GM19240 (cell line): ENCODE measurements at regions not wholly inside any gene's neighbourhood (a gene's known extent, or its start where the extent isn't known, plus 50 kb on each side); places are given as distances from the start of the nearest gene placed in this dataset.
"Not testable (repeated sequence)": the region's sequence is repeated elsewhere in the genome, so short reads cannot be mapped to it uniquely, and the experiment has no call there.

ENCODE experiments used
- DNase-seq: peaks from one replicate; pipeline ENCODE4 v3.0.0; 2011; ENCODE audit warnings: low spot score; ENCODE audit not compliant: insufficient read length

DNA sequence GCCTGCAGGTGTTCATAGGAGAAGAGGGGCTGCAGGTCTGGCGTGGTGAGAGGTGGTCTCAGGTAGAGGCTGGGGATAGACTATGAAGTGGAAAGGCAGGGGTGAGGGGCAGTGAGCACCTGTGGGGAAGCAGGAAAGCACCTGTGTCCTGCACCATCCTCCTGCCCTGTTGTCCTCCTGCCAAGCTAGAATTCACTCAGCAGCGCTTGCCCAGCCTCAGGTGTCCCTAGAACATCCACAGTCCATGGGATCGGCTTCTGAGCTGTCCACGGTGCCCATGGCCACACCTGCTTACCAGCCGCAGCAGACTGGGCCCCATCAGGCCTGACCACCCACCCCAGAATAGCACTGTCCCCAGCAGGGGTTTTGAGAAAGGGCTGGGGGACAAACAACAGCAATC is 456.2 kb upstream of the SULF2 start:
- no peak for DNase-seq

DNA sequence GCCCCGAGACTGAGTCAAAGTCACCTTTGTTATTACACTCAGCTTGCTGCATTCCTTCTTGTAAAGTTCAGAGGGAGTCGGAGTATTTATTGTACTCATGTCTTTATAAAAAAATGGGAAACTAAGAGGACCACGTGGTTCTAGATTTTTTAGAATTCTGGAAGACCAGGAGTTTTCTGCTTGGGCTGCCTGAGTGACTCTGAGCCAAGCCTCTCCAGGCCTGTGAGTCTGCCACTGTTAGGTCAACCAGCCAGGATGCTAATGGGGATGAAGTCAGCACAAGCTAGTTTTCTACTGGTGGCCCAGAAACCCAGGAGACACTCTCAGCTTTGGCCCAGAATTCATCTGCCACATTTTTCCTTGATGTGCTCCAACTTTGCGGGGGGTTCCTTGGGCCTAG is 453.5 kb upstream of the SULF2 start:
- no peak for DNase-seq

DNA sequence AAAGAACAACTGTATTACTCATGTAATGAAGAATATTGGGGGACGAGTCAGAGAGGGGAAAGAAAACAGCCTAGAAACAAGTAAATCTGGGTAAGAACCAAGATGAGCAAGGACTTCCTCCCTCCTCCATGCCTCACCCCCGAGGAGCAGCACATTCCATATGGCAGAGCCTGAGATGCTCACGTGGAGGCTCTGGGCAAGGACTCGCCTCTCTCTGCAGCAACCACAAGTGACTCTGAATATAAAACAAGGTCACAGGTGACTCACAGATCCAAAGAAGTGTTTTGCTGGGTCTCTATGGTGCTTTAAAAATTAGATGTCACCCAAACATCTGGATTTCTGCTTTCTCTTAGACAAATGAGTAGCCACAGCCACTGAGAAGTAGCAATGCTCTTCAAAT is 453.0 kb upstream of the SULF2 start:
- no peak for DNase-seq

DNA sequence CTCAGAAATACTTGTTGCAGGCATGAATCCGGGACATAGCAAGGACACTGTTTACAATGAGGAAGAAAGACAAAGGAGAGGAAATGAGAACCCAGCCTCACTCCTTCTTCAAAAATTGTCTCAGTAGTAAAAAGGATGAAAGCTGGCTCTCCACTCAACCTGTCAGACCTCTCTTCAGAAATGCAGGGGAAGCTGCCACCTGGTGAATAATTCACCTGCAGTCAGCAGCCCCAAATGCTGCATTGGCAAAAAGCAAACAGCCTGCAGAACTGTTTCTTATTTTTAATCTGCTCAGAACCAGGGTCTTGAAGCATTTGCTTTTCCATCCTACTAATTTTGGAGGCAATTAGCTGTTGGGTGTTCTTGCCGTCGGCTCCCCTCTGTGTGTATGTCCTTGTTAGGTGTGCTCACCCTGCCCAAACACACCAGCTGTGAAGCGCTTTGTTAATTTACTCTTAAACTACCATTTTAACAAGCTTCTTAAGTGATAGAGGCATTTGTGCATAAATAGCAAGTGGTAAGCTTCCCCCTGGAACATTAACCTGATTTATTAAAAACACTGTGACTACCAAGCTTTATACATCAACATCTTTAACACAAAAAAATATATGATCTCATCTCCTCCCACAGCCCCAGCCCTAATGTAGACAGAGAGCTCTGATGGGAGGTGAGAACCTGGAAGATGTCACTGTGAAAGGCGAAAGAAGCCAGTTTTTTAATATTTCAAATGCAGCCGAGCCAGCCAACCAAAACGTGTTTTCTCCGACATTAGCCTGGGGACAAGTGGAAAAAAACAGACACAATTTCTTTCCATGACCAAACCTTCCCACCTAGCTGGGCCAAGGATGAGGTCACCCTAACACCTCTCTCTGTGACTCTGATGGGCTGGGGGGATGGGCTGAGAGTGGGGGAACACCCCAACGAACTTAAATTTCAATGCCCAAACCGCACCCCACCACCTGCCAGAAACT is 451.0 kb upstream of the SULF2 start:
- no peak for DNase-seq

DNA sequence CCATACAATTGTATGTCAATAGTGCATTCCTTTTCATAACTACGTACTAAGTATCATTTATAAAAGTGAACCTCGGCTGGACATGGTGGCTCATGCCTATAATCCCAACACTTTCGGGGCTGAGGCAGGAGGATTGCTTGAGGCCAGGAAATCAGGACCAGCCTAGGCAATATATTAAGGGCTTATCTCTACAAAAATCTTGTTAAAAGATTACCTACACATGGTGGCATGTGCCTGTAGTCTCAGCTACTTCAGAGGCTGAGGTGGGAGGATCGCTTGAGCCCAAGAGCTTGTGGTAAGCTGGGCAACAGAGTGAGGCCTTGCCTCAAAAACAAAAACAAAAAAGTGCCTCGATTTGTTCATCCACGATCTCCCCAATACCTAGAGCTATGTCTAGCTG is 449.7 kb upstream of the SULF2 start:
- DNase-seq = no peak

DNA sequence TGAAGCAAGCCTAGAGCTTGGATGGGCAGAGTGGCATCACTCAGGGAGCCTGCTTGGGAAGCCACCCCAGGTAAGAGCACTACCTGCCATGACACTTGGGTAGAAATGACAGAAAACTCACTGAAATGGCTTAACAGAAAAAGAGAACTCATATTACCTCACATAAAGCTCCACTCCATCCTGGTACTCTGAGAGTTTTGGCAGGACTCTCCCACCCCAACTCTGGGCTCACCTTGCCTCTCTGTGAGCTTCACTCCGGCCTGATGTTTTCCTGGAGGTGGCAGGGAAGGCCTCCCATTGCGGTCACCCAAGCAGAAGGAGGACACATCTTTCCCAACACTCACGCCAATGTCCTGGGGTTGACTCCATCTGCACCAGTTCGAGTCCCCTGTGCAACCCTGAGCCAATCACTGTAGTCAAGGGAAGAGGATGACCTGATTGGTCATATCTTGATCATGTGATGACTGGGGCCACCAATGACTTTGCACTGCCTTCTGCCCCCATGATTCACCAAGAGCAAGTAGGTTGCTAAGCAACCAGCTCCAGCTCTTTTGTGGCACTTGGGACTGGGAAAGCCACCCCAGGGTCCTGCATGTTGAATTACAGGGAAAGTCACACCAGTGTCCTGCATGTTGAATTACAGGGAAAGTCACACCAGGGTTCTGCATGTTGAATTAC is 446.1 kb upstream of the SULF2 start:
- no peak for DNase-seq

DNA sequence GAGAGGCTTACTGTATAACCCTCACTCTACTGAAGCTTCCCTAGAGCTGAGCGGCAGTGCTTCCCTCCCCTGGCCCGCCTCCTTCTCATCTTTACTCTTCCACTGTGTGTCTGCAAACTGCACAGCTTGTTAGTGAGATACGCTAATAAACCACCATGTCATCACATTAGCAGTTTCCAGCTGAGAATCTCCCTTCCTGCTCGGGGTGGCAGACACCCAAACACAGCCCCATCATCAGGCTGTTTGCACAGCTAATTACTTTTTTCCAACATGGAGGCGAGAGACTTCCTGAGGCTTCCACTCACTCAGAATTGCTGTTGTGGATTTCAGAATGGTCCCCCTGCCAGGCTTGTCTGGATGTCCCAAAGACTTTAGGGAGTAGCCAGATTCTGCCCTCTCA is 444.9 kb upstream of the SULF2 start:
- no peak for DNase-seq

DNA sequence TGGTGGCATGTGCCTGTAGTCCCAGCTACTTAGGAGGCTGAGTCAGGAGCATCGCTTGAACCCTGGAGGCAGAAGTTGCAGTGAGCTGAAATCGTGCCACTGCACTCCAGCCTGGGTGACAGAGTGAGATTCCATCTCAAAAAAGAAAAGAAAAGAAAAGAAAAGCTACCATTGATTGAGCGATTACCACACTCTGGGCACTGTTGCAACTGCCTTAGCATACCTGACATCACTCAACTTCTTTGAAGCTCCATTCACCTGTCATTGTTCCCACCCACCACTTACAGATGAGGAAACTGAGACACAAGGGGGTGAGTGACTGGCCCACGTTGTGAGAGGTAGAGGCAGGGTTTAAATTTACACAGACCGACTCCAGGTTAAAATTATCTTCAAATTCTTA is 442.1 kb upstream of the SULF2 start:
- no peak for DNase-seq

DNA sequence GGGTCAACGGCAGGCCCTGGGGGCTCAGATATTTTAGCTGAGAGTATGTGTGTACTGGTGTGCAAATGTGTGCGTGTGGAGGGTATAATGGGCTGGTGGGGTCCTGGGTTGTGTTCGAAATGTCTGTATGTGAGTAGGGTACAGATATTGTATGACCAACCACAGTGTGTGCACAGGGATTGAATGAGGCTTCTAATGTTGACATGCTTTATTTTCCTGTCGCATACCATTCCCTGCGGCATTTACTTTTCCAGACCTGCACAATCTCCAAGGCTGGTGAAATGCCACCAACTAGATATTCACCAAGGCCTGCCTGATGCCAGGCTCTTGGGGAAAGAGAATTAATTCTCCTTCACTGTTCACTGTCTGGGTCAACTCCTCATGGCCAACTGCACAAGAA is 441.4 kb upstream of the SULF2 start:
- no peak for DNase-seq

DNA sequence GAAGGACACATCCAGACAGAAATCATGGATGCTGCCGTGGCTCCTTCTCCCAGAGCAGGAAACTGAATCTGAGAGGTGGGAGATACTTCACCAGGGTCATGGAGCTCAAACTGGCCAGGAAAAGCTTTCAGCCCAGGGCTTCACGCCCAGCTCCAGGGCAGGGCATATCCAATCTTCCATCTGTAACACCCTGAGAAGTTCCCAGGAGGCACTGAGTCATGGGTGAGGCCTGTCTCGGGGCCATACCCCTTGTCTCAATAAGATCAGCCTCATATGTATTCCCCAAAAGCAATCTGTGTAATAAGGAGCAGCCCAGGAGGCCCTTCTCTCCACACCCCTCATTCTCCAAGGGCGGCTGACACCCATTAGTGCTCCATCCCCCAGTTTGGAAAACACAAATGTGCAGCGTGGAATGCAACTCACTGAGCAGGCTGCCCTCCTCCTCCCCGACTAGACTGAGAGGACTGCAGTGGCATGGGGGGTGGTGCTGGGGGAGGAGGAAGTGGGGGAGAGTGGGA is 439.3 kb upstream of the SULF2 start:
- no peak for DNase-seq

DNA sequence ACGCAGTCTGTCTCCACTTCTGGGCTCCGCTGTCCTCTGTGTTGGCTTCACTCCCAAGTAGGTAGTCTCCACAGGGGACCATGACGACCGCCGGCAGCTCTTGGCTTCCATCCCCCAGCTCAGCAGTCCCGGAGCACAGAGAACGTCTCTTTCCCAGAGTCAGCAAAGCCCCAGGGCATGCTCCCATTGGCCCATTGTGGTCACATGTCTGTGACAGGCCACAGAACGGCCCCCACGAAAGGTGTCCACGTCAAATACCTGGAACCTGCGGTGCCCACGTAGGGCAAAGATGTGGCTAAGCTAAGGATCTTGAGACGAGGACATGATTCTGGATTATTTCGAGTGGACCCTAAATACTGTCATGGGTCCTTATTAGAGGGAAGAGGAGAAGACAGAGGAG is 438.4 kb upstream of the SULF2 start:
- no peak for DNase-seq

DNA sequence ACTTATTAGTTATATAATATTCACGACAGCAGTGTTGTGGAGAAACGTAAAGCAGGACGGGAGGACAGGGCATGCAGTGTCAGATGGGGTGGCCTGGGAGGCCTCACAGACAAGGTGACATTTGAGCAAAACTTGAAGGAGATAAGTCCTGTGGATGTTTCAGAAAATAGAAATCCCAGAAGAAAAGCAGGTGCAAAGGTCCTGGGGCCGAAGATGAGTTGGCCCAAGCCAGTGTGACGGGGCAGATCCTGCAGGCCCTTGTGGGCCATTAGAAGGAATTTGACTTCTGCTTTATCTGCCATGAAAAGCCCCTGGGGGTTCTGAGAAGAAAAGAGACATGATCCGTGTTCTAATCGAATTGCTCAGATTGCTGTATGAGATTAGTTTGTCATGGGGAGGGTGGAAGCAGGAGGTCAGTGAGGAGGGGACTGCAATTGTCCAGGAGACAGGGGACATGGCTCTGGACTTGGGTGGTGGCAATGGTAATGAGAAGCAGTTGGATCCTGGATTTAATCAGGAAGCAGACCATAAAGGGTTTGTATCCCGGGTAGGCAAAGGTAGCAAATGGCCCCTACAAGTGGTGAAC is 437.4 kb upstream of the SULF2 start:
- no peak for DNase-seq

DNA sequence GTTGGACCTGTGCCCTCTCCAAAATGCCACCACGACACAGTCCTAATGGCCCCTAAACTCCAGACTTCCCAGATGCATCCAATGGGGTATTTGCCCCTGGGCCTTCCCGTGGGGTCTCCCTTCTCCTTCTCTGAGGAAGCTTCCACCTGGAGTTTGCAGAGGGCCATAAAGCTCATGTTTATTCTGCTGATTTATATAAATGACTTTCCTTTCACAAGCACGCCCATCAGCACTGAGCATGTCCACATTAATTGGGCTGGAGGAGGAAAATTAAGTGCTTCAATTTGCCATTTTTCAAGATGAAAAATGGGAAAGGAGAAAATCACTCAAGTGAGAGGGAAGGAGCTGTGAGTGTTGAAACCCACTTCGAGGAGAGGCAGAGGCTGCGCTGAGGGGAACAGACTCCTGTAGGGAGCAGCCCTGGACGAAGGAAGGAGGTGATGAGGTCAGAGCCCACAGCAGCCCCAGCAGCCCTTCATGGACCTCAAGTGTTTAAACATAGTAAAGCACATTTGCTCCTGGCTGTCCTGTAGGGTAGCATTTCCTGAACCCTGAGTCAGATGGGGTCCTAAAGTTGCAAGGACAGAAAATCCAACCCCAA is 434.9 kb upstream of the SULF2 start:
- DNase-seq = no peak

DNA sequence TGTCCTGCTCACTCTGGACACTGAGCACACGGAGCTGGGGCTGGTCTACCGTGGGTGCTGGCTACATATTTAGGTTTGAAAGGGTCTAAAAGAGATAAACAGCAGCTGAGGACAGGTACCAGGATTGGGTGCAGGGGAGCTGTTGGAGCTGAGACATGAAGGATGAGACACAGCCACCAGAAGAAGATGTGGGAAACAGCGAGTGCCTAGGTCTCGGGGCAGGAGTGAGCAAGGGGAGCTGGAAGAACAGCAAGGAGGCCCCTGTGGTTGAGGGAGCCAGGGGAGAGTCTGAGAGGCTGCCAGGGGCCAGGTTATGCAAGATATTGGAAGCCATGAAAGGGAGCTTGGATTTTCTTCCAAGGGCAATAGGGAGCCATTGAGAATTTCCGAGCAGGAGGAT is 434.0 kb upstream of the SULF2 start:
- no peak for DNase-seq

DNA sequence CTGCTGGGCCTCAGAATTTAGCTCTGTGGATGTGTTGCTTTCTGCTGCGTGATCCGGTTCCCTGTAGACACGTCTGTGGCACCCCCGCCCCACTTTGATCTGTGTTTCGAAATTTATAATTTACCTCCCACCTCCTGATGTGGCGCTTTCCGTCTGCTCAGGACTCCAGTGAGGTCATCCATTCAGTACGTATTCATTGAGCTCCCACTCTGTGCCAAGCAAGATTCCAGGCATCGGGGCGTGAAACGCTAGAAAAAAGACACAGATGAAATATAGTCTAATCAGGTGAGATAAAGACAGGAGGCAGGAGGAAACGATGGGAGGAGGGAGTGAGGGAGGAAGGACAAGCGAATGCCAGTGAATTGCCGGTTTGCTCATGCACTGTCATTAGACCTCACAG is 431.9 kb upstream of the SULF2 start:
- no peak for DNase-seq

DNA sequence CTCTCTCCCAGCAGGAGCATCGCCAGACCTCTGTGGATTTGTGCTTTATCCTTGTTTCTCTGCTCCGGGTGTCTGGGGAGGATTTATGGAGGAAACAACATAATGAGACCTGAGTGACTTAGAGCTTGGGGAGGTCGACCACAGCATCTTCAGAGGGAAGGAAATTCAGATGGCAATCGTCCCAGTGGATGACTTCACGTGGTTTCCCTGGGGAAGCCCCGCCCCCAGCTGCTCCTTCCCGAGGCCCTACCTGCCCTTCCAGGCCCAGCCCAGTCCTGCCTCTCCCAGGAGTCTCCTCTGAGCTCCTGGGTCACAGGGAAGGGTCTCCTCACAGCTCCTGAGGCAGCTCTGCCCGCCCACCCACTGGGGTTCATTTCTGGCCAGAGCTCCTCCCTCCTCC is 430.3 kb upstream of the SULF2 start:
- no peak for DNase-seq

DNA sequence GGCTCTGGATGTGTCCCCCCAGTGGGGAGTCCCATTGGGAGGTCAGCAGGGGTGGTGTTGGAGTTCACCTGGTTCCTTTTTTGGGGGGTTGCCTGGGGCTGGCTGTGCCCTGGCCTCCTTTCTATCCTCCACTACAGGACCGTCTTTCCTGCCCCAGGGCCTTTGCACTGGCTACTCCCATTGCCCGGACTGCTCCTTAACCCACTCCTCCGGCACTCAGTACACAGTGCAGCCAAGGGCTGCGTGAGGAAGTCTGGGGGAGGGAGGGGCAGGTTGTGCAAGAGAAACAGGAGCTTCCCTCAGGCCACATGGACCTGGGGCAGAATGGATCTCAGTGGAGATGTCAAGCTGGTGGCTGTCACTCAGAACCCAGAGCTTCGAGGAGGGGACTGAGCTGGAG is 429.3 kb upstream of the SULF2 start:
- no peak for DNase-seq

DNA sequence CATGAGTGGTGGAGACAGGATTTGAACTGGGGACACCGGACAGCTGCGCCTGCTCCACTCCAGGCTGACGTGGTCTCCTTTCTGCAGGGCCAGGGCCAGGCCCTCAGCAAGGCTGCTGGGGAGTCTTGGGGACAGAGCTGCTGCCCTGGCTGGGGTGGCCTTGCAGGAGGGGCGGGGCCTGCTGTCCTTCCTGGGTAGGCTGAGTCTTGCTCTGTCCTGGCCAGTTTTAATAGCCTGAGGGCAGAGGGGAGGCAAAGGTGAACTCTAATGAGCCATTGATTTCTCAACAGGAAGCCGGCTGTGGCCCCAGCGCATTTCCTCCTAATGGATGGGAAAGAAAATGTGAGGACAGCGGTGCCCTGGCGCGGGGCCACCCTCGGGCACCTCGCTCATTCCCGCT is 428.4 kb upstream of the SULF2 start:
- not testable (repeated sequence) for DNase-seq

DNA sequence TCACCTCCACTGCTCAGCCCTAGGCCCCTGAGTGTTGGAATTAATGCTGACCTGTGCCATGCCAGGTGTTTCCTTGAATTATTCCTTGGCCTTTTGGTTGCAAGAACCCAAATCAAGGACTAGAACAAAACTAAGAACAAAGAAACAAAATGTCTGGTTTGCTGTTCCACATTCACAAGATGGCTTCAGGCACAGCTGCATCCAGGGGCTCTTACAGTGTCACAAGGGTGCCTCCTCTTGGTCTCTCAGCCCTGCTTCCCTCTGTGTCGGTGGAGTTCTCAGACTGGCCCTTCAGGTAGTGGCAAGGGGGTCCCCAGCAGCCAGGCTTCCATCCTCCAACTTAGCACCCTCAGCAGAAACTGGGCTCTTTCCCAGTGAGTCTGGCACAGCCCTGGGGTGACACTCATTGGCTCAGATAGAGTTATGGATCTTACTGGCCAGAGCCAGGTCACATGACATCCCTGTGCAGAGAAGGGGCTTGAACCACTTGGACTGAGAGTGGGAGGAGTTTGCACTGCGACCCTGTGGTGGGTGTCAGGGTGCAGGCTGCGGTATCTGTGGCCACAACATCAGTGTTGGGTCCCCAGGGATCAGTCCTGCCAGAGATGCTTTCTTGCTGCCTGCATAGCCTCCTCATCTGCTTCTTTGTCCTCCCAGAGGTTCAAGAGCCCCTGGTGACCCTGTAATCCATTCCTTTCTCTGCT is 427.7 kb upstream of the SULF2 start:
- DNase-seq = no peak

DNA sequence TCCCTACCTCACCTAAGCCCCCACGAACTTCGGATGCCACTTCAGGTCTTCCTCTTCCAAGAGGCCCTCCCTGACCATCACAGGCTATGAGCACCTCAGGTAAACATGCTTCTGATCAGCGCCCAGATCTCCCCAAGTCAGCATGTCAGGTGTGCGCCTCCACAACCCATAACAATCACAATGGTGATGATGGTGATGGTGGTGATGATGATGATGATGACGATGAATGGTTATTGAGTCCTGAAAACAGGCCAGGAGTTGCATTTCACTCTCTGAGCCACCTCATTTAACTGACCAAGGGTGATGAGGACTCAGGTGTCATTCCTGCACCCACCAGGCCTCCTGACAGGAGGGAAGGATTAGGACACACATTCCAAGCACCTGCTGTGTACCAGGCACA is 426.6 kb upstream of the SULF2 start:
- DNase-seq = no peak

DNA sequence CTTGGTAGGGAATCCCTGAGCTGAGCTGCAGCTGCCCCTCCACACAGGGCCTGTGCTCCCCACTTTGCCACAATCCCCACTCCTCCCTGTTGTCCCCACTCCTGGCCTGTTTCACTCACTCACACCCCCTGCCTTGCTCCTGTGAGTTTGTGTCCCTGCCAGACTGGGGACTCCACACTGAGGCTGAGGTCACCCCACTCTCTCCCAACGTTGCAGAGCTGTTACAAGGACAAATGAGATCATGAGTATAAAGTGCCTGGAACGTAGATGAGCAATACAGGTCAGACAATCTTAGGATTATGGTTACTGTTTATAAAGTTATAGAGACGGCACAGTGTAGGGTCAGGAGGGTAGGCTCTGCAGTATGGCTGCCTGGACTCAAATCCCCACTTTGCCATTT is 426.0 kb upstream of the SULF2 start:
- DNase-seq = no peak
